ENCODE measurements at regions not wholly inside any gene's neighbourhood (a gene's known extent, or its start where the extent isn't known, plus 50 kb on each side); places are given as distances from the start of the nearest gene placed in this dataset.
A peak's percentile ranks its signal among the peaks of the same experiment; 100 is the strongest.
"Not testable (repeated sequence)": the region's sequence is repeated elsewhere in the genome, so short reads cannot be mapped to it uniquely, and the experiment has no call there.

DNA sequence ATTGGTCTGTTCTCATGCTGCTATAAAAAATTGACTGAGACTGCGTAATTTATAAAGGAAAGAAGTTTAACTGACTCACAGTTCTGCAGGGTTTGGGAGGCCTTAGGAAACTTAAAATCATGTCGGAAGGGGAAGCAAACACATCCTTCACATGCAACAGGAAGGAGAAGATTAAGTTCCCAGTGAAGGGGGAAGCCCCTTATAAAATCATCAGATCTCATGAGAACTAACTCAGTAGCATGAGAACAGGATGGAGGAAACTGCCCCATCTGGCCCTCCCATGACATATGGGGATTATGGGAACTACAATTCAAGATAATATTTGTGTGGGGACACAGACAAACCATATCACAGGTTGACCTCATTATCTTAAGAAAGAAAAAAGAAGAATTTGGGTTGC lies 134.5 kb downstream of the PPP1R3A start:
- FAIRE-seq: no peak
- no peak for DNase-seq (ENCODE audit: low spot score)

DNA sequence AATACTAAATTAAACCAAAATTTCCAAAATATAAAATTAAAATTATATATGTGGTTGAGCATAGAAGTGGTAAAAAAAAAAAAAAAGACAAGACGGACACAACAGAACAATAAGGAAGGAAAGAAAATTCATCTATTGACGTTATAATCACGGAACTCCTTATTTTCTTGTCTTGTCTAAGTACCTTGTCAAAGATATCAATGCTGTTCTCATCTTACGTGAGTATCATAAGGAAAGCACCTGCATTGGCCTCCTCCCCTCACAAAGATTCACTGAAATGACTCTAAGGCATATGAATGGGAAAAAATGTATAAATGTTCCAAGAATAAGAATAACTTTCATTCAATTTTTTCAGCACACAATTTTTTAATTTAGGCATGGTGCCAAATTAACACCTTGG lies 135.4 kb downstream of the PPP1R3A start:
- no peak for DNase-seq (ENCODE audit: low spot score)
- FAIRE-seq: no peak

DNA sequence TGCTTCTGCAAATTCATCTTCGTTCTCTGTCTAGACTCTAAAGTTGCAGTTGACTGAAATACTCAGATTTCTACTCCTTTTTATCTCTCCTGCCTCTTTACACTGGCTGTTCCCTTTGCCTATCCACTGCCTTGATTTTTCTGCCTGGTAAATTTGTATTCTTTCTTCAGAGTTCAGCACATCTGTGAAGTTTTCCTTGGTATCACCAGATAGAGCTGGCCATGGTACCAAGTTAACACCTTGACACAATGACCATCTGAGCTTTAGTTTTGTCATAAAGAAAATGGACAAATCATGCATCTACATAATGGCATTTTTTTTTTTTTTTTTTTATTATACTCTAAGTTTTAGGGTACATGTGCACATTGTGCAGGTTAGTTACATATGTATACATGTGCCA lies 143.0 kb downstream of the PPP1R3A start:
- no peak for FAIRE-seq
- no peak for DNase-seq (ENCODE audit: low spot score)

- DNase-seq (ENCODE audit: low spot score) (no peak), FAIRE-seq (no peak)
Observed at GRCh38 chr7:113775401-113775800, 143.4 kb downstream of the PPP1R3A start.

DNA sequence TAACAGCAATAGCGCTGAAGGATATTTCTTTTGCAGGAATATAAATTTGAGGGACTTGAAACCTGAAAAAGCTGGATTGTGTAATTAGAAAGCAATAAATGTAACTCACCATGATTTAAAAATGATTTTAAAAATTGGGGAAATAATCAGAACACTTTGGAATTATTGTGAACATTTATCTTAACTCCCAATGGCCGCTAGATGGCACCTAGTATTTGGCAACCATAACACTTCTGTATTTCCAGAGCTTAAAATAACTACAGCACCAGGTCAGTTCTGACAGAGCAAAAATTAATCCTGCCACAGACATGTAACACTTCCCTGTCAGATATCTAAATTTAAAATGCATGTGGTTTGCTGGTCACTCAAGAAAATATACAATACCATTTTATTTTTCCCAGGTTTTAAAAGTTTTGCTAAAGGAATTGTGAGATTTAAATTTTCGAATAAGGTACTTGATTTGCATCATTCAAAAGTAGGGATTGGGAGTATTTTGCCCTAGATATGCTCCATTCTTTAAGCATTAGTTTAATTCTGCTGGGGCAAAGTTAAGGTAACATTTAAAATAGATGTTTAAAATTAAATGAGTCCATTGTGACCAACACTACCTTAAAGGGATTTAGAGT lies 144.5 kb downstream of the PPP1R3A start:
- no peak for FAIRE-seq
- peak; percentile 11 for DNase-seq (ENCODE audit: low spot score)

DNA sequence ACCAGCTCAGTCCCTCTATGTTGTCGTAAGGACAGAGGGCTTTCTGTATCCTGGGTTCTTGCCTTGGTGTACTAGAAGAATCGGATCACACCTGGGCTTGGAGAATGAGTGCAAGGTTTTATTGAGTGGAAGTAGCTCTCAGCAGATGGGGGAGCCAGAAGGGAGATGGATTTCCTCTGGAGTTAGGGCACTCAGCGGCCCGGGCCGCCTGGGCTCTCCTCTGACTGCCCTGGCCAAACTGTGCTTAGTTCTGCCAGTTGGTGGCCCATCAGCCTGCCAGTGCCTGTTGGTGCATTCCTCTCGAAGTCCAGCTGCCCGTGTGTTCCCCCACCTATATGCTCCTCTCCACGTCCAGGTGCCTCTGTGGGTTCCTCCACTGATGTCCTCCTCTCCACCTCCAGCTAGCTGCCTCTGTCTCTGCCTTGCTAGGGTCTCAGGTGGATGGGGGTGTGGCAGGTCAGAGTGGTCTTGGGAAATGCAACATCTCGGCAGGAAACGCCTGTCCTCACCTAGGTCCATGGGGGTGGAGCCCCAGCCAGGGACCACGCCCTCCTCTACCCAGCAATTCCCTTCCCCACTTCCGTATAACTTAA lies 148.6 kb downstream of the PPP1R3A start:
- DNase-seq (ENCODE audit: low spot score): no peak
- FAIRE-seq: no peak

GRCh38 chr7:113768387-113768786 lies 150.4 kb downstream of the PPP1R3A start:
- FAIRE-seq (no peak), DNase-seq (ENCODE audit: low spot score) (no peak)

GRCh38 chr7:113764401-113765035 lies 154.3 kb downstream of the PPP1R3A start:
- FAIRE-seq (no peak), DNase-seq (ENCODE audit: low spot score) (no peak)

GRCh38 chr7:113763226-113763625 lies 155.6 kb downstream of the PPP1R3A start:
- no peak for DNase-seq (ENCODE audit: low spot score)

DNA sequence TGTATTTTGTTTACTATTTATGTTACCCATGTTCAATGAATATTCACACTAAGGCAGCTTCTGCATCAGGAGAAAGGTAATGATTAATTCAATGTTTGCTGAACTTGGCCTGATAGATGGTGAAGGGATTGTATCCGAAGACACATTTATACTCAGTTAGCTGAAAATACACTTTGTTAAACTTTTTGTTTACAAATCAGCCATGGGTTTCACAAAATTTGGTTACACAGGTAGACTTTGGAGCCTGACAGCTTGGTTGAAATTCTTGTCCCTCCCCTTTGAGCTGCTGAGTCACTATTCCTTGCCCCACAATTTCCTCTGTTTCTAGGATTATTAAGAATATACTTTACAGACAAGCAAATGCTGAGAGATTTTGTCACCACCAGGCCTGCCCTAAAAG lies 162.6 kb downstream of the PPP1R3A start:
- no peak for DNase-seq (ENCODE audit: low spot score)
- FAIRE-seq: no peak

More at GRCh38 chr7:113763226-113763625, 155.6 kb downstream of the PPP1R3A start:
- no peak for FAIRE-seq

GRCh38 chr7:113752689-113753088 lies 166.1 kb downstream of the PPP1R3A start:
- FAIRE-seq (no peak), DNase-seq (ENCODE audit: low spot score) (no peak)

DNA sequence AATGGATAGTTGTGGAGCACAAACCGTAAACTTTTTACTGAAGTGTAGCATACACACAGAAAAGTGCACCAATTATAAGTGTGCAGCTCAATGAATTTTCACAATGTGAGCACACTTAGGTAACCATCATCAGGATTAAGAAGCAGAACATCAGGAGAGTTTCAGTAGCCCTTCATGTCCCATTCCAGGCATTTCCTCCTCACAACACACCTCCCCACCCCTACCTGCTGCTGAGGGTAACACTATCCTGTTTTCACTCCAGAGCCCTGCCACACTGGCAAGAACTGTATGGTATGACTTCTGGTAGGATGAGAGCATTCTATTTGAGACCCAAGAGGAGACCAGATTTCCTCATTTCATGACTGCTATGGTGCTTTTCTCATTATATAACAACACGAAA lies 166.5 kb downstream of the PPP1R3A start:
- FAIRE-seq (no peak), DNase-seq (ENCODE audit: low spot score) (no peak)

DNA sequence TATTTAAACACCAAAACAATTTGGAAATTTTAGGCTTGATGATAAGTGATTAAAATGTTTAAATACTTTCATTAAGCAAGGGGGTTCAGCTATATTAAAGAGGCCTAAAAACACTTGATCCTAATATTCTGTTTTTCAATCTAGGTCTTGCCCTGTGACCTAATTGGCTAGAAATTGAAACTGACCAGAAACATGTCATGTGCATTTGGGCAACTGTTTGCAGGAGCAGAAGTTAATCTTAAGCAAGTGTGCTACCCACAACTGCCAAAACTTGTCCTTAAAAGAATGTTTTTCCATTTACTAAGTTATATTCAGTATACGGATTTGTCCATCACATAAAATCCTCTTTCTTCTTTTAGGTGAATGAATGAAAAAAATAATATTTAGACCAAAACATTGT lies 167.3 kb downstream of the PPP1R3A start:
- no peak for FAIRE-seq
- DNase-seq (ENCODE audit: low spot score): no peak

GRCh38 chr7:113748385-113748784 lies 170.4 kb downstream of the PPP1R3A start:
- not testable (repeated sequence) for DNase-seq (ENCODE audit: low spot score); FAIRE-seq

- FAIRE-seq; DNase-seq (ENCODE audit: low spot score): not testable (repeated sequence)
Observed at GRCh38 chr7:113742946-113743431, 175.8 kb downstream of the PPP1R3A start.

DNA sequence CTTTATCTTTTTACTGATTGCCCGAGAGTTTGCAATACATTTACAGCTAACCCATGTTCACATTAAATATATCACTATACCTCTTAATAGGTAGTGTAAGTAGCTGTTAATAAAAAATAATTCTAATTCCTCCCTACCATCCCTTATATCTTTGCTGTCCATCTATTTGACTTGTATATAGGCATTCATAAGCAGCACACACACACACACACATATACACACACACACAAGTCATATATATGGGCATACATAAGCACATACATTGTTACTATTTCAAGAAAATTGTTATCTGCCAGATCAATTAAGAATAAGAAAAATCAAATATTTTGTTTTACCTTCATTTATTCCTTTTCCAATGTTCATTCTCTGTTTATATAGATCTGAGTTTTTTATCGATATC lies 176.4 kb downstream of the PPP1R3A start:
- DNase-seq (ENCODE audit: low spot score): no peak
- no peak for FAIRE-seq

- FAIRE-seq (no peak), DNase-seq (ENCODE audit: low spot score) (no peak)
Observed at GRCh38 chr7:113731571-113731970, 187.2 kb downstream of the PPP1R3A start.

GRCh38 chr7:113730309-113730955 lies 188.4 kb downstream of the PPP1R3A start:
- peak; percentile 5 for DNase-seq (ENCODE audit: low spot score)
- no peak for FAIRE-seq

GRCh38 chr7:113727486-113727885 lies 191.3 kb downstream of the PPP1R3A start:
- FAIRE-seq (no peak), DNase-seq (ENCODE audit: low spot score) (no peak)

DNA sequence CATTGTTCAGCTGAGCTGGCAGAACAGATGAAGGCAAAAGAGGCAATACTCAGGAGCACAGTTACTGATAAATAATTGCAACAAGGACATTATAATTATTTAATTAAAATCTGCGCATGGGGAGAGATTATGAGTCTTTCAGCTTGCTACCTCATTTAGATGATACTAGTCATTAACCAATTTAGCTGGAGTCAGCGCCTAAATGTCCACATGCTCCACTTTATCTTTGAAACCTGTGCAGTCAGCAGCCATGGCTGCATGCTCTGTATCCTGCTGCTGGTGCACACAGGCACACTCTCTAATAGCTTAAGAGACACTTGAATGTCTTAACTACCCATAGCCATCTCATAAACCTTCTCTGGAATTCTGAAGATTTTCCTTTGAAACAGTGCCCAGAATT lies 196.8 kb downstream of the PPP1R3A start:
- FAIRE-seq (no peak), DNase-seq (ENCODE audit: low spot score) (no peak)

DNA sequence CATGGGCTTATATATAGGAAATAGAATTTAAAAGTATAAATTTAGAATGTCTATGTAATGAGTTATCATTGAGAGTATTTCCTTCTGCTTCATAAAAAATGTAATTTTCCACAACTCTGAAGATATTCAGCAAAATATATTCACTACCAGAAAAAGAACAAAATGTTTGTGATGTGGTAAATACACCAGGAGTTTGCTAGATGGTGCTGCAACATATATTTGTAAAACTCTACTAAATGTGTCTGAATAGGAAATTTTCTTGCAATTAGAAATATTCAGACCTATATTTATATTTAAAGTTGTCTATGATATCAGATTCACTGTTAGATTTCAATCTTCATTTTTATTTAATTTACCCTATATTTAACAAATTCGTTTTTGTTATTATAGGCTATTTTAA lies 201.1 kb downstream of the PPP1R3A start:
- DNase-seq (ENCODE audit: low spot score) (no peak), FAIRE-seq (no peak)

All from urothelium cell line (cell line).